ENCODE measurements at regions not wholly inside any gene's neighbourhood (a gene's known extent, or its start where the extent isn't known, plus 50 kb on each side); places are given as distances from the start of the nearest gene placed in this dataset.

- TF ChIP-seq, protein P1, sequence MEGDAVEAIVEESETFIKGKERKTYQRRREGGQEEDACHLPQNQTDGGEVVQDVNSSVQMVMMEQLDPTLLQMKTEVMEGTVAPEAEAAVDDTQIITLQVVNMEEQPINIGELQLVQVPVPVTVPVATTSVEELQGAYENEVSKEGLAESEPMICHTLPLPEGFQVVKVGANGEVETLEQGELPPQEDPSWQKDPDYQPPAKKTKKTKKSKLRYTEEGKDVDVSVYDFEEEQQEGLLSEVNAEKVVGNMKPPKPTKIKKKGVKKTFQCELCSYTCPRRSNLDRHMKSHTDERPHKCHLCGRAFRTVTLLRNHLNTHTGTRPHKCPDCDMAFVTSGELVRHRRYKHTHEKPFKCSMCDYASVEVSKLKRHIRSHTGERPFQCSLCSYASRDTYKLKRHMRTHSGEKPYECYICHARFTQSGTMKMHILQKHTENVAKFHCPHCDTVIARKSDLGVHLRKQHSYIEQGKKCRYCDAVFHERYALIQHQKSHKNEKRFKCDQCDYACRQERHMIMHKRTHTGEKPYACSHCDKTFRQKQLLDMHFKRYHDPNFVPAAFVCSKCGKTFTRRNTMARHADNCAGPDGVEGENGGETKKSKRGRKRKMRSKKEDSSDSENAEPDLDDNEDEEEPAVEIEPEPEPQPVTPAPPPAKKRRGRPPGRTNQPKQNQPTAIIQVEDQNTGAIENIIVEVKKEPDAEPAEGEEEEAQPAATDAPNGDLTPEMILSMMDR (IDR thresholded peaks at IDR 0.05) = no peak
- TF ChIP-seq POLR2A (IDR thresholded peaks at IDR 0.05) = no peak
Observed at GRCh38 chrX:145735036-145735435, 82.6 kb upstream of the SLITRK2 start.

Measured in suprapubic skin (tissue), 3 donors.